T47D (cell line): ENCODE measurements at regions not wholly inside any gene's neighbourhood (a gene's known extent, or its start where the extent isn't known, plus 50 kb on each side); places are given as distances from the start of the nearest gene placed in this dataset.

ENCODE experiments used
- DNase-seq, 2 experiments: peaks; one replicate each; pipeline versions ENCODE4 v3.0.0 to v3.0.0-alpha.2; 2011 to 2012; ENCODE audit warnings: low read depth in 1 of 2, low spot score in 1 of 2
- JUND ChIP-seq: IDR thresholded peaks from 2 replicates; pipeline ENCODE4 v1.6.1; 2012; ENCODE audit warnings: low read depth
- in situ Hi-C: cut with HindIII; loops from 2 replicates; pipeline ENCODE4 v1.10.0; 2016; ENCODE audit warnings: low sequenced_read_pairs, low pct_unique_long_range_greater_than_20kb

- TF ChIP-seq JUND: no peak
- DNase-seq: no peak
- in situ Hi-C loops: loop anchor here (25.0 kb wide), 1 partner anchor 455 kb away; no protein-coding TSS in a partner anchor
Observed at GRCh38 chr11:128642571-128642970, 51.3 kb upstream of the FLI1 start.

DNA sequence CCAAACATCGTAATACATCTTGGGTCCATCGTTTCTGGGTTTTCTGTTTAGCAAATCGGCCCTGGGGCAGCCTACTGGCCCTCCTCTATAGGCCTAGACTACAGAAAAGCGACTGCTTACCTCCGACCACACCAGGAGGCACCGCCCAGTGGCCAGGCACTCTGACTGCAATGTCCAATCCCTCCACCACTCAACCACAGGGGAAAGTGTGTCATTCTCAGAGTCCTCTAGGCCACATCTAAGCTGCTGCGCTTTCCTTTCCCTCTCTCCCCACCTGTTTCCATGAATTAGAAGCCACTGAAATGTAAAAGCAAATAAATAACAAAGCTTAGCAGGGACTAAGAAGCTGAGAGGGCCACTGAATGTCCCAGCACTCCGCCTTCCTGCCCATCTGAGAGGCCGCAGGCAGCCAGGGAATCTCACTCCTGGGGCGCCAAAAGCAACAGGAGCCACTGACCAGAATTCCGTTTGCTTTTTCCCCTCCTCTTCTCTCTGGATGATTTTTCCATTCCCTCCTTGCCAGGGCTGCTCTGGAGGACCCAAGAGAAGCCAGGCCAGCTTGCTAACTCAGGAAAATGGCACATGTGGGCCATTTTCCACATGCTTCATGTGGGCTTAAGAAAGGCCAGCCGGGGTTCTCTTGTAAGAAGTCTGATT is 50.1 kb upstream of the FLI1 start:
- in situ Hi-C loops: loop anchor here (25.0 kb wide), 1 partner anchor 456 kb away; no protein-coding TSS in a partner anchor
- peak in 1 of 2 experiments; percentile 36 for DNase-seq
- no peak for TF ChIP-seq JUND
